Kidney glomerular epithelial cell (primary cell): ENCODE measurements at regions not wholly inside any gene's neighbourhood (a gene's known extent, or its start where the extent isn't known, plus 50 kb on each side); places are given as distances from the start of the nearest gene placed in this dataset.
A peak's percentile ranks its signal among the peaks of the same experiment; 100 is the strongest.
"Not testable (repeated sequence)": the region's sequence is repeated elsewhere in the genome, so short reads cannot be mapped to it uniquely, and the experiment has no call there.

Source experiments
- DNase-seq: peaks from one replicate; lab custom pipeline; 2025; lab: John Stamatoyannopoulos, UW

DNA sequence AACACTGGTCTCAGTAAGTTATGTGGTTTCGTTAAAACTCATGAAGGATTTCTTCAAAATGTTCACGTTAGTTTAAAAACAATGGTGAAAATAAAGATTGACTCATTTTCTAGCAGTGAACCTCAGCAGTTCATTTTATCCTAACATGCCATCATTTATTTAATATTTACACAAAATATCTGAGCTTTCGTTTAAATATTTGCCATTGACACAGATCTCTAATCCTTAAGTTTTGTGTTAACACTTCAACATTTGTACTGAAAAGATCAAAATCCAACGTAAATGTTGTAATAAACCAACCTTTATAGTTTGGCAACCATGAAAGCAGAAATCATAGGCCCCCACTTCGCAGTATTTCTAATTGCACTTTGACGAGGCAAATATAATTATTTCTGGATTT, 1129.5 kb downstream of the PLA2G4A start:
- no peak for DNase-seq

DNA sequence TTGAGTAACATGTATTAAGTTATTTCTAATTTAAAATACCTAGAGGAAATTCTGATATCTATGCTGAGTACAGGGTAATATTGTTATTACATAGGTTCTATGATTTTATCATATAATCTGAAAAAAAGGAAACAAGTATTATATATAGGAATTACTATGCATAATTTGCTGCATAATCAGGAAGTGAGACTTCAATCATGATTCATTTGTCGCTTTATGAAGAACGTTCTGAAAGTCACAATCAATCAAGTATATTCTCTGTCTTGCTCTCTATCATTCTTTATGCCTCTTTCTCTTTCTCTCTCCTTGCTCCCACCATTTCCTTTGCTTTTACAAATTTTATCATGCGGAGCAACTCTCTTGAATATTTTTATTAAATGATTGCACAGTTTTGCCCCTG, 1130.3 kb downstream of the PLA2G4A start:
- DNase-seq: no peak

DNA sequence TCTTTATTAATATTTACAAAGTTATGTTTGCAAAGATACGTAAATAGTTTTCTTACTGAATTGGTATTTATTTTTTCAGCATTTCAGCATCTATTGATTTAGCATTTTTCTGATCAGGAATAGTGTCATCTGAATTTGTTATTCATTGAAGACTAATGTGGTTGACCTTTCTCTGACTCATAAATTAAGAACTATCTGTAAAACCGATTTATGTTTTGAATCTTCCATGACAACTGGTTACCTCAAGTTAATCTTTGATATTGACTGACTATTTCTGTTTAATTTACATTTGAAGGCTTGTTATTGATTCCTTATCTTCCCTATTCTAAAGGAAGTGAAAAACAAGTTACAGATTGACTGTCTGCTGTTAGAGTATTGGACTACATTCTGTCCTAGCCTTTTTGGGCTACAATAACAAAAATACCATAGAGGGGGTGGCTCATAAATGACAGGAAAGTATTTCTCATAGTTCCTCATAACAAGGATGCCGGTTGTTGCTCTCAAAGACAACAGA, 1131.4 kb downstream of the PLA2G4A start:
- DNase-seq: no peak

DNA sequence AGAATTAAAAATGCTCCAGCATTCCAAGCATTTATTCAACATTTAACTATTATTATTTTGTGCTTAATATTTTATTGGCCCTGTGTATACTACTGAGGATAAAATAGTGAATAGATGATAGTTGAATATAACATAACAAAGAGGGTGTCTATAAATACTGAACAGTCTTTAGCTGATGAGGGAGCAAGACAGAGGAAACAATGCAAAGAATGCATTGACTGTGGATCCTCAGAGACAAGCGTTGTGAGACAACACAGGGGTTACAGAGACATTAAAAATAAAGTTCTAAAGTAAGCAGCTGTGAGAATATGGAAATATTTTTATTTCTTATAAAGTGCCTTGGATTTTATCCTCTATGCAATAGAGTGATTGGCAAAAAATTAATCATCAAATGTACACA, 1133.1 kb downstream of the PLA2G4A start:
- DNase-seq: no peak

DNA sequence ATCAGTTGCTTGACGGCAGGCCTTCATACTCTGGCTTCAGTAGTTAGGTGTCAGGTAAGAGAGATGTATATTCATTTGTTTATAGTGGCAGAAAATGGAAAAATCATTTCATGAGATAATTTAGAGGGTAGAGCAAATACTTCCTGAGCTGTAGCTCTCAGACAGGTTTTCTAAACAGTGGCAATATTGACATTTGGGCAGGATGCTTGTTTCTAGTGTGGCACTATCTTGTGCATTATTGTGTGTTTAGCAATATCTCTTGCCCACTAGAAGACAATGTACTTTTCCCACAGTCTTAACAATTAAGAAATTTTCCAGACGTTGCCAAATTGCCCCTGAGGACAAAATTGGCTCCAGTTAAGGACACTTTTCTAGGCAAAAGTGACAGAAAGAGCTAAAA, 1143.1 kb downstream of the PLA2G4A start:
- DNase-seq: no peak

DNA sequence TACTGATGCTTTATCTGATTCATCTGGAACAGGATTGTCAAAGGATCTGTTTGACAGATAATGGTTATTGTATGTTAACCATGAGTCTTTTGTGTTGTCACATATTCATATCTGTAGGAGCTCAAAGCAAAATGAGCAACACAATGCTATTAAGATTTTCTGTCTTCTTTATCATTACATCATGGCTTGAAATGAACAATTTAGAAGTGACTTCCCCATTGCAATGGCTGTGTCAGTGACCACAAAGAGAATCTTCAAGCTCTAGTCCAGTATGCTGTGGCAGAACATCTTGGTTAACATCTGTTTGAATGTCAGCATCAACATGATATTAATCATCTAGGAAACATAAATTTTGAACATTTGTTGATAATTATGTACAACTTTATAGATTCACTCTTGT, 1148.5 kb downstream of the PLA2G4A start:
- no peak for DNase-seq

DNA sequence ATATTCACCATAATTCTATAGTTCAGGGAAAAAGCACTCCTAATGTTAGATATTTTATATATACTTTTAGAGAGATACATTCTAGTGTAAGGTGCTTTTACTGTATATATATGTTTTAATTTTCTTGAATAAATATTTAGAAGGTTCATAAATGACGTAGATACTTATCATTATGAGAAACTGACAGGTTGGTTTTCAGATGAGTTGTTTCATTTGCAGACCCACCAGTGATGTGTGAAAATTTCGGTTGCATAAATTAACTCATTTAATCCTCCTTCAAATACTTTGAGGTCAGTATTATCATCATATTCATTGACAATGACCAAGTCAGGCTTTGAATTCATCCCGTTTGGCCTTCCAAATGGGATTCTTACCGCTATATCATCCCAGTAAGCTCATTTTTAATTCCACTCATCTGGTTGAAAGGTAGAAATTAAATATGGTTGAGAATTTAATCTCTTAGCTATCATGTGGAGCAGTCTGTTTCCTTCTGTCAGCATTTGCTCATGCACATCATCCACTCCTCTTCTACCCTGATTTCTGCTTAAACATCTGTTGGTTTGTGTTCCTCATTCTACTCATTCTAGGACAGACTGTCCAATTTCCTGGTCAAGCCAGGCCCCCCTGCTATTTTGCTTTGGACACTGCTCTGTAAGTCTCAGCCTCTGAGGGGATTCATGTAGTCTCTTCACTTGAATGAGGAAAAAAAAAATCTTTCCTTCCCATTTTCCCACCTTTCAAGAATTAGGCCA, 1156.6 kb downstream of the PLA2G4A start:
- no peak for DNase-seq

DNA sequence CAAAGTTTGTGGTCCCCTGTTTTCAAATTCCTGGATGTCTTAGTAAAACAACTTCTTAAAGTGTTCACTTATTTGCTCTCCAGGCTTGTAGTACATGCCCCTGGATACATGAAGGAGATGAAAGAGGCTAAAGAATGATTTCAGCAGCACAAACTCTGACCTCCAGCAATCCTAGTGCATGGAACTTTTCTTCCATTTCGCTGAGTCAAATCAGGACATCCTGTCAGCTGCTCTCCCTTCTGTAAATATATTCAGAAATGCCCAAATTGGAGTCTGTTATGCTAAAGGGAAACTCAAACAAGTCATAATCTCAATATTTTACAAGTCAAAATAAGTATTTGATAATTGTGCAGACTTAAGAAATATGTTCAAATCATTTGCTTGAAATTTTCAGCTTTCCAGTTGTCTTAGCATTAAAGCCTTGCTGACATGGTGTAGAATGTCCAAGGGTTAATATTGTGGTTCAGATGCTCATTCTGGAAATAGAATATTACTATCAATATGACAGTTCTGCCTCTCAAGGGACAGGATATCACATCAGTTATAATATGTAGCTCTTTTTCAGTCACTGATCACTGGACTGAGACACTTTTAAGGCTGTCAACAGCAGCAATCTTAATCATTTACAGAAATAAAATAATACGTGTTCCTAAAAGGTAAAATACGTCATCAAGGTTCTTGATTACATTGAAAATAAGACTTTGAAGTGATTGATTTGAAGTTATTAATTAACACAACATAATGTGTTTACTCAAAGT, 1157.3 kb downstream of the PLA2G4A start:
- DNase-seq: no peak

DNA sequence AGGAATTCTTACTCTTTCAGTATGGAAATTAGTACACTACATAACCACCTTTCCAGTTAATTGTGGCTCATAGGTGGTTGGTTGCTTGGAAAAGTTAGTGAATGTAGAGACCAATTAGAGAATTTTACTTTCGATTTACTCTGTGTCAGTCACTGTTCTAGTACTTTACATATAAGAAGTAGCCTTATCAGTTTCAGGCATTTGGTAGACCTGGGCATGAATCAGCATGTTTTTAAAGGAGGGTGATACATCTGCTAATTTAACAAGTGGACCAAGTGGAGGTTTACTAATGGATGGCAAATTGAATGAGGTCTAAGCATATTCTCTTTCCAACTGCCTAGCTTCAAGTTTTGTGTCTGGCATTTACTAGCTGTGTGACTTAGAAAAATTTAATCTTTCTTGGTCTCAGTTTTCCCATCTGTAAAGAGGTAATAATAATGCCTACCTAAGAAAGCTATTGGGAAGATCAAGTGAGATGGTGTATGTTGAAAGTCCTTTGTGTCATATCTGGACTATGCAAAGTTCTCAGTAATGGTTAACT, 1158.6 kb downstream of the PLA2G4A start:
- no peak for DNase-seq

DNA sequence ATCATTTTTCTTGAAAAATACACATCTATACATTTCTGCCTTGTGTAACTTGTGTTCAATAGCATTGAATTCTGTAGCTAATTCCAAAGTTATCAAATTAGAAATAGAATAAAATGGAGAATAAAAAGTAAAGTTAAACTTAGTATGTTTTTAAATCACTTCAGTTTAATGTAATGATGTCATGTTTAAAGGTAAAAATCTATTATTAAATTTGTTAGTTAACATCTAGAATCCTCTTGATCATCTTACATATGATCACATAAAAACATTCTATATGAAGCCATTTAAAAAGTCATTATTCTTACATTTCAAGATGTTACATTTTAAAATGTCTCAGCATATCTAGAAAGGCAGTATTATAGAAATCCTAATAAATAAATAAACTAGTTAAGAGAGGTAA, 1163.2 kb downstream of the PLA2G4A start:
- no peak for DNase-seq

DNA sequence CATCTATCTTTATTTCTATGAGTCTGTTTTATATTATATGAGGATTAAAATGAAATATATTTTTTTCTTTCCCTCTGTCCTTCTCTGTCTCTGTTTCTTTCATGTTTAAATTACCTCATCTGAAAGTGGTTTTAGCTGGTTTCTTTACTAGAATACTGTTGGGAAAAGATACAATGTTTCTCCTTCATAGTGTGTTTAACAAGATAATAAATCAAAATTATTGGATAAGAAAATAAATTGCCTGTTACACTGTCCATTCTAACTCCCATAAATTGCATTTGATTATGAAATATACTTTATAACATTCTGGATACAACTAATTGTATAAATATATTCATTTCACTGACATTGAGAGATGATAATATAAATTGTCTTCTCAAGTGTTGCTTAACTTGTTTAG, 1168.0 kb downstream of the PLA2G4A start:
- no peak for DNase-seq

DNA sequence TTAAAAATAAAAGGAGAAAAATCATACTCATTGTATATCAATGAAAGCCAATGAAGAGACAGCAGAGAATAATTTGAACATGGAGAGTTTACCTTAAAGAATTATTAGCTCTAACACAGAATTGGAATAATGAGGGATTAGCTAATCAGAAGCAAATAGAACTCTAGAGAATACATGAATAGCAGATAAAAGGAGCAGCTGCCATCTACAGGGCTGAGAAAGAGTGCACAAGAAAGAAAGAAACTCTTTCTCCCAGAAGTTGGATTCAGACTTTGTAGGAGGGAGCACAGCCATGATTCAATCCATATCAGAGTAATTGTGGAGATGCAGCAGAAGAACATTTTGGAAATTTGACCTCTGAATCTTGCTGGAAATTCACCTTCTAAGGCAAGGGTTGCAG, 1171.2 kb downstream of the PLA2G4A start:
- DNase-seq: no peak

DNA sequence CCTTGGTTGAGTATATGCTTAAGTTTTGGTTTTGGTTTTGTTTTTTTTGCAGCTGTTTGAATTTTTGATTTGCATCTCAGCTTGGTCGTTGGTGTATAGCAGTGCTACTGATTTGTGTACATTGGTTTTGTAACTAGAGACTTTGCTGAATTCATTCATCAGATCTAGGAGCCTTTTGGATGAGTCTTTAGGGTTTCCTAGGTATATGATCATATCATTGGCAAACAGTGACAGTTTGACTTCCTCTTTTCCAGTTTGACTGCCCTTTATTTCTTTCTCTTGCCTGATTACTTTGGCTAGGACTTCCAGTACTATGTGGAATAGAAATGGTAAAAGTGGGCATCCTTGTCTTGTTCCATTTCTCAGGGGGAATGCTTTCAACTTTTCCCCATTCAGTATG, 1174.9 kb downstream of the PLA2G4A start:
- DNase-seq: not testable (repeated sequence)

DNA sequence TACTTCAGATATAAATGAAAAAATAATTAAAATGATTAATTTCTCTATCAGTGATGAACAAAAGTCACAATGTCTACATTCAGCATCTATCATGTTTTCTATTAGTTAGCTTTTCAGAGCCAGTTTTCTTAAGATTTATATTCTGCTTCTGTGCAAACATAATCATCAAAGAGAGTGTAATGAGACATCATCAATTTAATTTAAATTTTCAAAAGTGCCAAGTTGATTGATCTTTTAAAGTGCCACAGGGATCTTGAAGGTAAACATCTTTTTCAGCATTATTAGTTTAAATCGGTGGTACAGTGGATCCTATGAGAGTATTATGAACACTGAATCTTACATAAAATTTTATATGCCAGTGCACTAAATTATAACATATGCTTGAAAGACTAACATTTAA, 1176.1 kb downstream of the PLA2G4A start:
- DNase-seq: no peak

DNA sequence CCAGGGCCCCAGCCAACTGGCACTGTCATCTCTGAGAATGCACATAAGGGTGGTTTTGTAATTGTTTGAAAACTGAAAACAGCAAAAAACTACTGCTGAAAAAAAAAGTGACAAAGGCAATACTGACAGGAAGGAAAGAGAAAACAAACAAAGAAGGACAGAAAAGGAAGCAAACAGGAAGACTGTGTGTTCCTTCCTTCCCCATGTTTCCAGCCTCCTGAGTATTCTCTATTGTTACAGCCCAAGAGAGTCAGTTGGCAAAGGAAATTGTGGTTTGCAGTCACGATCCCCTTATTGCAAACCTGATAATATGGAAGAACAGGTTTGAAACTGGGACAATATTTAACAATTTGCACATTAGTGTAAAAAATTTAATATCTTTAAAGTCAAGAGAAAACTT, 1177.6 kb downstream of the PLA2G4A start:
- DNase-seq: no peak

DNA sequence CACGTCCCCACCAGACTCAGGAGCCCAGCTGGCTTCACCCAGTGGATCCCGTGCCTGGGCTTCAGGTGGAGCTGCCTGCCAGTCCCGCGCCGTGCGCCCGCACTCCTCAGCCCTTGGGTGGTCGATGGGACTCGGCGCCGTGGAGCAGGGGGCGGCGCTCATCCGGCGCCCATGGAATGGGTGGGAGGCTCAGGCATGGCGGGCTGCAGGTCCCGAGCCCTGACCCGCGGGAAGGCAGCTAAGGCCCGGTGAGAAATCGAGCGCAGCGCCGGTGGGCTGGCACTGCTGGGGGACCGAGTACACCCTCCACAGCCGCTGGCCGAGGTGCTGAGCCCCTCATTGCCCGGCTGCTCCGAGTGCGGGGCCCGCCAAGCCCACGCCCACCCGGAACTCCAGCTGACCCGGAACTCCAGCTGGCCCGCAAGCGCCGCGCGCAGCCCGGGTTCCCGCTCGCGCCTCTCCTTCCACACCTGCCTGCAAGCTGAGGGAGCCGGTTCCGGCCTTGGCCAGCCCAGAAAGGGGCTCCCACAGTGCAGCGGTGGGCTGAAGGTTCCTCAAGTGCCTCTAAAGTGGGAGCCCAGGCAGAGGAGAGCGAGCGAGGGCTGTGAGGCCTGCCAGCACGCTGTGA, 1184.6 kb downstream of the PLA2G4A start:
- not testable (repeated sequence) for DNase-seq

DNA sequence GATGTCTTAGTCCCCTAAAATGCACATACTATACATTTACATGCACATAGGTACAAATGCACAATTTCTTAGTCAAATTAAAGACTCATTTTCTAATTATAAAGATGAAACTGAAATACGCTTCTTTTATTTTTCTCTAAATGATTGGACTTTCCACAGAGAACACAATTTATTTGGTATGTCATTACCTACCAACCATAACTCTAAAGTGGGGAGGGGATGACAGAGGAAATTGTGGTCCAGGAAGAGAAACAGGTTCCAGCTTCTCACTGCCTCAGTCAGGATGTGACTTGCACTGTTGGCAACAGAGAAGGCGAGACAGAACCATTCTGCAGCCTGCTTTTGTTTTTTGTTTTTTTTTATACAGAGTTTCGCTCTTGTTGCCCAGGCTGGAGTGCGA, 1189.2 kb downstream of the PLA2G4A start:
- DNase-seq: no peak

DNA sequence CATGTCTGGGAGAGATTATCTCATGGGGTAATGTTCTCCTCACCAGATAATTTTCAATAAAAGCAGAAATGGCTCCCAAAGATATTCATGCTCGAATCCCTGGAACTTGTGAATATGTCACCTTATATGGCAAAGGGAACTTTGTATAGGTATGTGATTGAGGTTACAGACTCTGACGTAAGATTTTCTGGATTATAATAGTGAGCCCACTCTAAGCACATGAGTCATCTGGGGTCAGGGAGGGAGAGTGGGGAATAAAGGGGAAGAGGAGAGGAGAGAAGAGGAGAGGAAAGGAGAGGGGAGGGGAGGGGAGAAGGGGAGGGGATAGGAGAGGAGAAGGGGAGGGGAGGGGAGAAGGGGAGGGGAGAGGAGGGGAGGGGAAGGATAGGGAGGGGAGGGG, 1193.9 kb downstream of the PLA2G4A start:
- no peak for DNase-seq

DNA sequence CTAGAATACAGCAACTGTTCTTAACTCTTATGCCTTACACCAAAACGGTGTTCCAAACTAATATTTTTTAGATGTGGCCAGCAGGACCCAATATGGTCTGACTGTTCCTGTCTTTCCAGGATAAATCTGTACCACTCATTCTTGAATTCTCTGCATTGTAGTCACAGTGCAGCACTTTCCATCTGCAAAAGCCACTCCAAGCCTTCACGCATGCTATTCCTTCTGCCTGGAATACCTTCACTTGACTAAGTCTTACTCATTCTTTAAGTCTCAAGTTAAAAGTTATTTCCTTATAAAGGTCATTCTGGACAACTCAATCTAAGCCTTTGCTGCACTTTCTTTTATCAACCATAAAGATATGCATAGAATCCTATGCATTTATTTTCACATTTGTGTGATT, 1194.5 kb downstream of the PLA2G4A start:
- no peak for DNase-seq

DNA sequence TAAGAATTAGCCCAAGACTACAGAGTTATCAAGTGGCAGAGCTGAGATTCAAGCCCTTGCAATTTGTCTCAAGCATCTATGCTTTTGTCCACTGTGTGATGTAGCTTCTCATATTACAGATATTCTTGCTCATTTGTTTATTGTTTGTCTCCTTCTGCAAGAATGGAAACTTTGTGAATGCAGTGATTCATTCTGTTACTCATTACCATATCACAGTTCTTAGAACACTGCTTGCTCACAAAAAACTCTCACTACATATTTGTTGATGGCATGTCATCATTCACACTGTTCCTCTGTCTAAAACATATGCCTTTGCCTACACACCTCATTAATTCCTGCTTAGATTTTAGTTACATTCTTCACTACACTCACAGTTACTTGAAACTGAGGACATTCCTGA, 1198.9 kb downstream of the PLA2G4A start:
- peak; percentile 98 for DNase-seq

DNA sequence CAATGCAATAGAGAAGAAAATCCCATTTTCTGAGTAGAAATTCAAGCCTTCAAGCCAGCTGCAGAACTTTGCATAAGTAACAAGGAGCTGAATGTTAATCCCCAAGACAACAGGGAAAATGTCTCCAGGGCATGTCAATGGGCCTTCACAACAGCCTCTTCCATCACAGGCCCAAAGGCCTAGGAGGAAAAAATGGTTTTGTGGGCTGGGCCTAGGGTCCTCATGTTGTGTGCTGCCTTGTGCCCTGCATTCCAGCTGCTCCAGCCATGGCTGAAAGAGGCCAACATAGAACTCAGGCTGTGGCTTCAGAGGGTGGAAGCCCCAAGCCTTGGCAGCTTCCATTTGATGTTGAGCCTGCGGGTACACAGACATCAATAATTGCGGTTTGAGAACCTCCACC, 1208.8 kb downstream of the PLA2G4A start:
- DNase-seq: not testable (repeated sequence)

DNA sequence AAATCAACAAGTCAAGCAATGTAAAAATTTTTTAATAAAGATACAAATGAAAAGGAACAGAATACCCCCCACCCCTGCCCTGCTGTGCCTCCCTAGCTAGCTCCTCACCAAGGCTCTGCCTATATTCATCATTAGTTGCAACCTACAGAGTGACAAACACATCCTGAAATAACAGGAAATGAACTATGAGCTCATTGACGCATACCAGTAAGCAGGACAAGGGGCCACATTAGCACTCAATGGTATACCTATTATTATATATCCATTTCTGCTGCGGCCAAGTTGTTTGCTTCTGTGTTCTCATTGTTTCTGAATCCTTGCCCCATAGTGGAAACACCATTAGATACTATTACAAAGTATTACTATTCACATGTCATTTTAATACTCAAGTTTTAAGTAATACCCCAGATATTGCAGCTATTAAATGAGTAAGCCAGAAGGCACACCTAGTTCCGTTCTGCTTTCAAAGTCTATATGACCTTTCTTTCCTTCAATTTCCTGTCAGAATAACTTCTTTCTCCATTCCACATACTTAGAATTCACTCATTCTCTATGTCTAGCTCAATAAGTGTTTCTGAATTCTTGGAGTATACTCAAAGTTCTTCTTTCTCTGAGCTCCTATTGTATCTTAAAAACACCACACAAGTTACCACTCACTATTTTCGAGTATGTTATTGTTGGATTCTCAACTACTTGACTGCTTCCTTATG, 1214.9 kb downstream of the PLA2G4A start:
- DNase-seq: no peak
